Activated B cell treated with CpG ODN at 0.5 μM for 24 hours (primary cell): ENCODE measurements at regions not wholly inside any gene's neighbourhood (a gene's known extent, or its start where the extent isn't known, plus 50 kb on each side); places are given as distances from the start of the nearest gene placed in this dataset.

Experiments
- ATAC-seq: fragments of 200-7000 bp; cut with Tn5 transposase; one replicate; pipeline ENCODE4 v1.10.0; 2021; ENCODE audit warnings: low read depth, mild to moderate bottlenecking, moderate library complexity
- CTCF ChIA-PET: fragments of 350-600 bp; sonication (Branson Sonifier 250); formaldehyde crosslinking; loops from one replicate; lab custom pipeline; 2021; ENCODE audit warnings: antibody characterized with exemption; lab: Charles Lee
- POLR2A ChIA-PET: fragments of 350-600 bp; sonication (Branson Sonifier 250); formaldehyde crosslinking; loops from one replicate; lab custom pipeline; 2021; ENCODE audit warnings: antibody characterized with exemption; lab: Charles Lee
- DNase-seq: peaks from one replicate; pipeline ENCODE4 v3.0.0; 2022
- H3K27ac Mint-ChIP-seq: one replicate; pipeline ENCODE4 v1.8.0; 2020; ENCODE audit warnings: mixed read lengths
- H3K27me3 Mint-ChIP-seq: one replicate; pipeline ENCODE4 v1.8.0; 2021; ENCODE audit warnings: mixed read lengths
- H3K36me3 Mint-ChIP-seq: one replicate; pipeline ENCODE4 v1.8.0; 2021; ENCODE audit warnings: low read depth, mixed read lengths
- H3K4me1 Mint-ChIP-seq: one replicate; pipeline ENCODE4 v1.8.0; 2021; ENCODE audit warnings: mixed read lengths
- H3K4me3 Mint-ChIP-seq: one replicate; pipeline ENCODE4 v1.8.0; 2020; ENCODE audit warnings: mild to moderate bottlenecking, mixed read lengths
- H3K9me3 Mint-ChIP-seq: one replicate; pipeline ENCODE4 v1.8.0; 2020; ENCODE audit warnings: mixed read lengths
- intact Hi-C: fragments of 100-400 bp; cut with micrococcal nuclease; formaldehyde crosslinking; loops from one replicate; pipeline ENCODE4 v1.15.1; 2024
- TF ChIP-seq, protein P1 (sequence below): fragments of 200-600 bp; IDR thresholded peaks from one replicate; pipeline ENCODE4 v1.8.0; 2022; ENCODE audit warnings: antibody characterized with exemption, mild to moderate bottlenecking

- Mint-ChIP-seq H3K4me3 (no peak overlapping the region), H3K27ac (no peak overlapping the region), H3K4me1 (no peaks in the 10 kb centered on the region), H3K36me3 (peaks cover 2% of the 10 kb centered on the region), H3K27me3 (no peaks in the 10 kb centered on the region), H3K9me3 (no peaks in the 10 kb centered on the region)
- ChIA-PET POLR2A (no interaction called here), CTCF (no interaction called here)
- no peak for ATAC-seq
- TF ChIP-seq, protein P1, sequence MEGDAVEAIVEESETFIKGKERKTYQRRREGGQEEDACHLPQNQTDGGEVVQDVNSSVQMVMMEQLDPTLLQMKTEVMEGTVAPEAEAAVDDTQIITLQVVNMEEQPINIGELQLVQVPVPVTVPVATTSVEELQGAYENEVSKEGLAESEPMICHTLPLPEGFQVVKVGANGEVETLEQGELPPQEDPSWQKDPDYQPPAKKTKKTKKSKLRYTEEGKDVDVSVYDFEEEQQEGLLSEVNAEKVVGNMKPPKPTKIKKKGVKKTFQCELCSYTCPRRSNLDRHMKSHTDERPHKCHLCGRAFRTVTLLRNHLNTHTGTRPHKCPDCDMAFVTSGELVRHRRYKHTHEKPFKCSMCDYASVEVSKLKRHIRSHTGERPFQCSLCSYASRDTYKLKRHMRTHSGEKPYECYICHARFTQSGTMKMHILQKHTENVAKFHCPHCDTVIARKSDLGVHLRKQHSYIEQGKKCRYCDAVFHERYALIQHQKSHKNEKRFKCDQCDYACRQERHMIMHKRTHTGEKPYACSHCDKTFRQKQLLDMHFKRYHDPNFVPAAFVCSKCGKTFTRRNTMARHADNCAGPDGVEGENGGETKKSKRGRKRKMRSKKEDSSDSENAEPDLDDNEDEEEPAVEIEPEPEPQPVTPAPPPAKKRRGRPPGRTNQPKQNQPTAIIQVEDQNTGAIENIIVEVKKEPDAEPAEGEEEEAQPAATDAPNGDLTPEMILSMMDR, result no peak
- no peak for DNase-seq
- intact Hi-C loops, result no loop called here
Observed at GRCh38 chr1:245025525-245025924, 129.3 kb upstream of the KIF26B start.

DNA sequence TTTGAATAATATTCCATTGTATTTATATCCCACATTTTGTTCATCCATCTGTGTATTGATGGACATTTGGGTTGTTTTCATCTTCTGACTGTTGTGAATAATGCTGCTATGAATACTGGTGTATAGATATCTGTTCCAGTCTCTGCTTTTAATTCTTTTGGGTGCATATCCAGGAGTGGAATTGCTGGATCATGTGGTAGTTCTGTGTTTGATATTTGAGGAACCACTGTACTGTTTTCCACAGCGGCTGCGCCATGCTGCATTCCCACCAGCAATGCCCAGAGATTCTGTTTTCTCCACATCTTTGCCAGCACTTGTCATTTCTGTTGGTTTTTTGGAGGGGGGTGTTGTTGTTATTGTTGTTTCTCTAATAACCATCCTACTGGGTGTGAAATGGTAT, 131.6 kb upstream of the KIF26B start:
- Mint-ChIP-seq H3K27me3 (no peaks in the 10 kb centered on the region), H3K4me3 (no peak overlapping the region), H3K4me1 (peaks cover 10% of the 10 kb centered on the region), H3K27ac (no peak overlapping the region), H3K9me3 (no peaks in the 10 kb centered on the region), H3K36me3 (peaks cover 2% of the 10 kb centered on the region)
- ChIA-PET POLR2A (no interaction called here), CTCF (no interaction called here)
- DNase-seq, result no peak
- no peak for ATAC-seq
- intact Hi-C loops, result no loop called here
- TF ChIP-seq, protein P1, result no peak

DNA sequence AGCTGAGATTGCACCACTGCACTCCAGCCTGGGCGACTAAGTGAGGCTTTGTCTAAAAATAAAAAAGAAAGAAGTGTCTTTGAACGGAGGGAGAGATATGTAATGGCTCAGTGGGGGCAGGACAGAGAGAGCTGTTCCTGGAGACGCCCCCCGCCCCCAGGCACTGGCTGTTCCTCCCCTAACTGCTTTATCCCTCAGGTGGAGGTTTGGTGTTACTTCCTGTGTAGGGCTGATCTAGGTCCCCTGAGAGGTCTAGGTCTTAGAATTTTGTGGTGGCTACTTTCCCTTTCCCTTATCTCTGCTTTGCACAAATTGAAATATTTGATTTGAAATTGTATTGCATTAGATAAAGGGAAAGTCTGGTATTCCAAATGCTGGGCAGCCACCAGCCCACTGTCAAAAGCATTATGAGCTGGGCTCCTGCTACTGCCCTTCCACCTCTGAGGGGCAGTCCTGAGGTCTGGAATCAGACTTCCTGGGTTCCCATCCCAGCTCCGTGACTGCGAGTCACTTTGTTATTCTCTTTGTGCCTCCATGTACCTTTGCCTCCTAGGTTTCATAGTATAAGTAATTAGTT, 134.8 kb upstream of the KIF26B start:
- POLR2A ChIA-PET, result interaction anchor here (1.3 kb wide), 1 partner anchor 155 kb away, joined by 3 read pairs; the partner anchor contains the start of gene HNRNPU
- Mint-ChIP-seq H3K4me3 (no peak overlapping the region), H3K27me3 (no peaks in the 10 kb centered on the region), H3K27ac (no peak overlapping the region), H3K4me1 (peaks cover 11% of the 10 kb centered on the region), H3K9me3 (no peaks in the 10 kb centered on the region), H3K36me3 (no peaks in the 10 kb centered on the region)
- CTCF ChIA-PET, result interaction anchor here (1.7 kb wide), 1 partner anchor 23 kb away, joined by 4 read pairs; no protein-coding TSS in a partner anchor
- DNase-seq (no peak), ATAC-seq (peak; percentile 42)
- TF ChIP-seq, protein P1, result no peak
- intact Hi-C loops, result no loop called here

DNA sequence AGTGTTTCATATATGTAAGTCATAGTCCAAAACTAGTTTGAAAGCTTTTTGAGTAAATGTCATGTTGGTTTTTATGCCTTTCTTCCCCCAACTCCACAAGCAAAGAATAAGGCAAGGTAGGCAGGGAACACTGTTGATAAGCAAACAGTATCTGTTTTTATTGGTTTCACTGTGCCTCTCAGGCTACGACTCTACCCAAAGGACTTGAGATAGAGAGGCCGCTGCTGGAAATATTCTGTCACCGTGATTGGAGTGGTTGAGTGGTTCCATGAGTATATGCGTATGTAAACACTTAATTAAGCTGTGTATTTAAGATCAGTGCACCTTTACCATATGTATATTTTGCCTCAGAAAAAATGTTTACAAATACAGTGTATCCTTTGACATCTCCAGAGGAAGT, 138.1 kb upstream of the KIF26B start:
- H3K9me3 Mint-ChIP-seq, result no peaks in the 10 kb centered on the region
- DNase-seq, result no peak
- H3K27ac Mint-ChIP-seq, result no peak overlapping the region
- POLR2A ChIA-PET, result no interaction called here
- CTCF ChIA-PET, result no interaction called here
- no peak overlapping the region for H3K4me3 Mint-ChIP-seq
- H3K4me1 Mint-ChIP-seq, result peaks cover 11% of the 10 kb centered on the region
- TF ChIP-seq, protein P1, result no peak
- no peaks in the 10 kb centered on the region for H3K27me3 Mint-ChIP-seq
- intact Hi-C loops, result no loop called here
- no peak for ATAC-seq
- H3K36me3 Mint-ChIP-seq, result no peaks in the 10 kb centered on the region

GRCh38 chr1:245015031-245015430, 139.8 kb upstream of the KIF26B start:
- Mint-ChIP-seq H3K27me3 (no peaks in the 10 kb centered on the region), H3K27ac (no peak overlapping the region), H3K36me3 (peaks cover 3% of the 10 kb centered on the region), H3K4me1 (peaks cover 7% of the 10 kb centered on the region), H3K4me3 (no peak overlapping the region), H3K9me3 (no peaks in the 10 kb centered on the region)
- ChIA-PET CTCF (no interaction called here), POLR2A (no interaction called here)
- intact Hi-C loops, result no loop called here
- ATAC-seq, result no peak
- DNase-seq, result no peak
- TF ChIP-seq, protein P1, result no peak
